ENCODE measurements at regions not wholly inside any gene's neighbourhood (a gene's known extent, or its start where the extent isn't known, plus 50 kb on each side); places are given as distances from the start of the nearest gene placed in this dataset.

GRCh38 chr1:173314656-173315055 is 107.5 kb upstream of the TNFSF4 start:
- no peak for TF ChIP-seq CTCF (conservative IDR thresholded peaks at IDR 0.05 in 1 of 2, IDR thresholded peaks at IDR 0.05 in 1 of 2; ENCODE audit: extremely low read depth in 1 of 2, insufficient read depth in 1 of 2, low read depth in 1 of 2, low read length in 2 of 2)
- no peak for TF ChIP-seq EZH2 (IDR thresholded peaks at IDR 0.05; ENCODE audit: borderline replicate concordance, low read length)

All from mammary epithelial cell (primary cell).